SKM-1 treated with dmso at 0.1 percent for 144 hours (cell line): ENCODE measurements at regions not wholly inside any gene's neighbourhood (a gene's known extent, or its start where the extent isn't known, plus 50 kb on each side); places are given as distances from the start of the nearest gene placed in this dataset.
"Not testable (repeated sequence)": the region's sequence is repeated elsewhere in the genome, so short reads cannot be mapped to it uniquely, and the experiment has no call there.

Source experiments
- DNase-seq: peaks from one replicate; lab custom pipeline; 2025; ENCODE audit not compliant: unreplicated experiment; lab: John Stamatoyannopoulos, UW

DNA sequence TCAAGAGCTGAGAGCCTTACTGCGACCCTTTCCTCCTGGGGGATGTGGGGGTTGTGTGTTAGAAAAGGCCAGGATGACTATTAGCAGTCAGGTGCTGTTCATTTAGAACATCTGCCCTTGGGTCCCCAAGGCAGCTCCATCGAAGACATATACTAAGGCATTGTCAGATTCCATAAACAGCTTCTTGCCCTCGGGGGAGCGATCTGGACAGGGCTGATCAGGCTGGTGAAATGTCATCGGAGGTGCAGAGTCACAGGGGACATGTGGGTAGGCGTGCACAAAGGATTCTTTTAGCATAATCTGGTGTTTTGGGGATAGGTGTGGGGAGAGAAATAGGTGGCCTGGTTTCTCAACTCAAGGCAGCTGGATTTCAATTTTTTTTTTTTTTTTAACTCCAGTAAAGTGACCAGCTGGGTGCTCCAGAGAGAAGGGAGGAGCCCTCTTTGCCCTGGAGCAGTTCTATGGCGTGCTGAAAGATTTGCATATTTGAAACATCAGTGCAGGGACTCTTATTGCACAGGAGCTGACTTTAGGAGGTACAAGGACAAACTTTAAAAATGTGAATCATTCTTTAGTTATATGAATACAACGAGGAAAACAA, 160.1 kb downstream of the SUDS3 start:
- DNase-seq = no peak

DNA sequence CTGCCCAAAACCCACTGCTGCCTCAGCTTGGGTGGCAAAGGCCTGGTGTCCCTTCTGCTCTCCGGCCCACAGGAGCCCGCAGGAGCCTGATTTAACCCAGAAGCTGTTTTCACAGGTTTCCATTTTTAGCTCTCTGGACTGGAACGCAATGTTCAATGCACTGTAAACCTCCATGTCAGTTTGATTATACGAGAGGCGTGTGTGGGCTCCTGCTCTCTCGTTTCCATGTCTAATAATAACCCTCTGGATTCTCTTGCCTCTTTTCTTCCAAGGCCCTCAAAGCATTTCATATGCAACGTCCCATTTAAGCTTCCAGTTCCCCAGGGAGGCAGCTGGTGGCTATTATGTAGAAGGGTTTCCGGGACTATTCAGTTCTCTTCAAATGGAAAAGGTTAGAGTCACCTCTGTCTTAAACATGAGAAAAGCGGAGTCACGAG, 161.1 kb downstream of the SUDS3 start:
- no peak for DNase-seq

DNA sequence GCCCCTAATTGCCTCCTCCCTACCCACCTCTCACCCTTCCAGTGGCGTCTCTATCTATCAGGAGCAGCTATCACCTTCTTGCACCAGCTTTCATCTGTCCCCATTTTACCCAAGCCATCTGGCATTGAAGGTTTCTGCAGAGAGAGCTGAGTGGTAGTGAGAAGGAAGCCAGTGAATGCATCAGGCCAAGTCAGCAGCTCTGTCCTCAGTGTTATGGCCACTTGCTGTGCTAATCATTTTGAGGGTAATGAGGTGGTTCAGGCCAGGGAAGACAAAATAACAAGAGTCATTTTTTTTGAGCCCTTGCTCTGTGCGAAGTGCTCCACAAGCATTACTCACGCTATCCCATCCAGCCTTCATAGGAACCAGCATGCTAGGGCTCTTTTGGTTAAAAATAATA, 164.7 kb downstream of the SUDS3 start:
- no peak for DNase-seq

DNA sequence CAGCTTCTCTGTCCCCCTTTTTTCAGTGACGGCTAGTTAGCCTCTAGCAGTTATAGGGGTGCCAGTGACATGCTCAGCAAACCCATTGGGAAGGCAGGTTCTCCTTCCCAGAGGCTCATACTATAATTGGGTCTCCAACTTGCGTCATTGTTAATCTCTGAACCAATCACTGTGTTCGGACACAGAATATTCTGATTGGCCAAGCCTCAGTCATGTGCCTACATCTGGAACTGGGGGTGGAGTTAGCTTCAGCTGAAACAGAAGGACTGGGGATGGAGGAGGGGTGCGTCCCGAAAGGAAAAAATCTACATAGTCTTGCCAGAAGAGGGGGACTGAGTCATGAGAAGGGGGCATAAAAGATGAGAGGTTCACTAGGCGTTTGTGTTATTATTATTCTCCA, 165.6 kb downstream of the SUDS3 start:
- DNase-seq = no peak

DNA sequence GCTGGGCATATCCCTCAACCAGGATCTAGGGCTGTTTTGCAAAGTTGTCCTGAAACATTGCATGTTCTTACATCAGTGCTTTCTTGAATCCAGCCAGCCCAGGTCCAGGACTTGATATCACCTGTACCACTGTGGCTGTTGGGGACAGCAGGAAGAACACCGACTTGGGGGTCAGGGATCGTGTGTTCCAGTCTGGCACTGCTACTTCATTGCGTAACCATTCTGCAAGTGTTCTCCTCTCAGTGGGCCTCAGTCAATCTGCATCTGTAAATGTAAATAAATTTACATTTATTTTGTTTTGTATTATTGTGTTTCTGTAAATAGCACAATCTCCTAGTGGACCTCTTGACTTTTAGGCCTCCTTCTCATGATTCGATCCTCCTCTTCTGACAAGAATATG, 167.3 kb downstream of the SUDS3 start:
- DNase-seq = no peak

DNA sequence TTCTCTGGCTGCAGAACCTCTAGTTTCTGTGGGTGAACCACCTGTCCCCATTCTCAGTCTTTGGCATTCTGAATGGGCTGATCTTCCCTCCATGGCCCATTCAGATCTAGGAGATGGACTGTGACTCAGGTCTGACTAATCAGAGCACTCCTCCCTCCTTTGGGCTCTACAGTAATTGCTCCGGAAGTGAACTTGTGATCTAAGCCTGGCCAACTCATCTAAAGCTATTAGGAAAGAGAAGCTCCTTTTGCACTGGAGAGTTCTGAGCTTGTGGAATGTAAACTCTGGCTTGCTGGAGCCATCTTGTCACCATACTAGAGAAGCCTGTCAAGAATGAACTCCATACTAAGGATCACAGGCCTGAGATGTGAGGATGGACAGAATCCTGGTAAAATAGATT, 168.2 kb downstream of the SUDS3 start:
- no peak for DNase-seq

DNA sequence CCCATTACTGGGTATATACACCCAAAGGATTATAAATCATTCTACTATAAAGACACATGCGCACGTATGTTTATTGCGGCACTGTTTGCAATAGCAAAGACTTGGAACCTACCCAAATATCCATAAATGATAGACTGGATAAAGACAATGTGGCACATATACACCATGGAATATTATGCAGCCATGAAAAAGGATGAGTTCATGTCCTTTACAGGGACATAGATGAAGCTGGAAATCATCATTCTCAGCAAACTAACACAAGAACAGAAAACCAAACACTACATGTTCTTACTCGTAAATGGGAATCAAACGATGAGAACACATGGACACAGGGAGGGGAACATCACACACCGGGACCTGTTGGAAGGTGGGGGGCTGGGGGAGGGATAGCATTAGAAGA, 171.3 kb downstream of the SUDS3 start:
- DNase-seq = not testable (repeated sequence)

DNA sequence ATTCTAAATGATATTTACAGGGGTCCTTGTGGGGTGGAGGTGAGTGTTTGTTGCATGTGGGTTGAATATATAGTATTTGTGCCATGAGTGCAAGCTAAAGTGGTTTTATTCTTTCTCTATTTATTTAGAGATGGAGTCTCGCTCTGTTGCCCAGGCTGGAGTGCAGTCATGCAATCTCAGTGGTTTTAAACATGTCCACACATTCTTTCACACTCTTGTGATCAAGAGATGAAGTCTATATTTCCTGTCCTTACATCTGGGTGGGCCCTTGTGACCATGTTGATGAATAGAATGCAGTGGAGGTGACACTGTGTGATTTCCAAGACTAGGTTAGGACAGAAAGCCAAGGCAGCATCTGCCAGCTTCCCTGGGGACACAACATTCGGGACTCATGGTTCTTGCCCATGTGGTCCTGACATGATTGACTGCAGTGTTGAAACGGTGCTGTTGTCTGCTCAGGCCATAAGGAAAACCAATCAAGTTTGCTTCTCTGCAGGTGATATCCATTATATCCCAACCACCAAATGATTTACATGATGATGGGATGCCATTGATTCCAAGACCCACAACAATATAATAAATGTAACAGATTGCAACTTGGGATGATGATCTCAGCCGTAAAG, 172.6 kb downstream of the SUDS3 start:
- DNase-seq = no peak

DNA sequence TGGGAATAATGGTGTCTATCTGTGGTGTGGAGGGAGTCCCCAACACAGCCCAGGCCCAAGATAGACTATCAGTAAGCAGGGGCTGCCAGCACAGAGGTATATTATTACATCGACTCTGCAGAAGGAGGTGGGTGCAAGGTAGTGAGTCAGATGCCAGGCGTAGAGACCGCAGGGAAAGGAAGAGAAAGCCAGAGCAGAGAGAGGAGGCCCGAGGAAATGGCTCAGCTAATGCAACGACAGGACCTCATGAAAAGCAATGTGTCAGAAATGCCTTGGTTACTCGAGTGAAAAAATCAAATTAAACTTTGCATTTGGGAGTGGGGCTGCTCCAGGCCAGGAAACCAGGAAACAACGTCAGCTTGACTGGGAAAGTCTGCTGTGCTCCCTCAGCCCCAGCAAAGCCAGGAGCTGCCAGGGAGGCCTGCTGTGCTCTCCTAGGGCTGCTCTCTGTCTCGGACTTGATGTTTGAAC, 173.2 kb downstream of the SUDS3 start:
- DNase-seq = no peak

DNA sequence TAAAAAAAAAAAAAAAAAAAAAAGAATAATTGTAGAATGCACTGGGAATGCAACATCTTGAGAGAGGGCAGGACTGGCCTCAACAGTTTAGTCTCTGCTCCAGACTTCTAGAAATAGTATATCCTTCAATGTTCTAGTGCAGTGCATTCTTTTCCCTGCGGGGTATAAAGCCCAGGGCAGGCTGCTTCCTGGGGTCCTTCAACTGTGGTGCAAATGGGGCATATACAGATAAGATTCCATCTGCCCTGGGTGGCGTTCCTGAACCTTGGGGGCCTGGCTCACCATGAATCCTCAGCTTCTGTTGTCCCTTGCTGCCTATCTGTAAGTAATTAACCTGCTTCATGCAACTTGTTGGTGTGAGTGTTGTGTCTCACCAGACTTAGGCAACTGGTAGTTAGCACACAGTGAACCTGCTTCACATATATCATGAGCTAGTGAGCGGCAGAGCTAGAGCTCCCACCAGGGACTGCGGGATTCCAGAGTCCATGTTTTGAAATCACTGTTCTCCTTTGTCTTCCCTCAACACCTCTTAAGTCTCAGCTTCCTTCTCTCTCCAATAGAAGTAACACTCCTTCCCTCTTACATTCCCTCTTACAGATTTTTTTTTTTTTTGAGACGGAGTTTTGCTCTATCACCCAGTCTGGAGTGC, 177.6 kb downstream of the SUDS3 start:
- no peak for DNase-seq

DNA sequence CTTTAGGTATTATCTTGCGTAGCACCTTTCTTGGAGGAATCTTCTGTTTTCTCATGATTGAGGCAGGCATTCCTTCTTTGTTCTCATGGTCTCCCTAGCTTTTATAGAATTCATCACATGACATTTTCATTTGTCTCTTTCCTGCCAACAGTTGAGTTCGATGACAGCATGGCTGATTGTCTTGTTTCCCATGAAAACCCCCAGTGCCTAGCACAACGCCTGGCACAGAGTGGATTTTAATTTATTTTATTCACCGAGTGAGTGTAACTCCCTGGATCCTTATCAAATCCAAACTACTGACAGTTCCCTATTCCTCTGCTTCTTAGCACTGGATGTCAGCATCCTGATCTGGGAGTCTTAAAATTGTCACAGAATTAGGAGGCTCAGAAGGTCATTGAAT, 182.6 kb downstream of the SUDS3 start:
- no peak for DNase-seq

DNA sequence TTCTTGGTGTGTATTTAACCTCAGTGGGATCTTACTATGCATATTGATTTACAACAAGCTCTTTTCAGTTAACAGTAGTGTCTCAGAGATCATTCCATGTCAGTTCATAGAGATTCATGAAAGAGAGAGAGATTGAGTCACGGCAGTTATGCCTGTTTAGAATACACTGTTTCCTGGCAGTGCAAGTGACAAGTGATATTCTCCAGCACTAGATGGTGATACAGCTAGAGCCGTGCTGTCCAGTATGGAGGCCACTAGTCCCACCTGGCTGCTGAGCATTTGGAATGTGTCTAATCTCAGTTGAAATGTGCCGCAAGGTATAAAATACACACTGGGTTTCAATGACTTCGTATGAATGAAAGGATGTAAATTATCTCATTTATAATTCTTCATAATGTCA, 184.4 kb downstream of the SUDS3 start:
- no peak for DNase-seq

DNA sequence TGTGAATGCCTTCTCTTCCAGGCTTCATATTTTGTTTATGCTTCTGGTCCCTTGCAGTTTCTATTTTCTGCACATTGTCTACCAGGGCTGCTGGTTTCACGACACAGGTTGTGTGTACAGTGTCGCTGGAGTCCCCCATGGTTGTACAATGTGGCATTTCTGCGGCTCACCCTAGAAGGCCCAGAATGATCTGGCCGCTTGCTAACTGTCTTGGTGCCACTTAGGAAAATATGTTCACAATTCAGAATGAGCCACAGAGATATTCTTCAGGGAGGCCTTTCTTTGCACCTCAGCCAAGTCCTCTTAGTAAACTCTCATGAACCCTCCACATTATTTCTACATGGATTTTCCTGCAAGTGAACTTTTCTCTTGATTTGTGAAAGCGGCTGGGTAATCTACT, 195.4 kb downstream of the SUDS3 start:
- no peak for DNase-seq

DNA sequence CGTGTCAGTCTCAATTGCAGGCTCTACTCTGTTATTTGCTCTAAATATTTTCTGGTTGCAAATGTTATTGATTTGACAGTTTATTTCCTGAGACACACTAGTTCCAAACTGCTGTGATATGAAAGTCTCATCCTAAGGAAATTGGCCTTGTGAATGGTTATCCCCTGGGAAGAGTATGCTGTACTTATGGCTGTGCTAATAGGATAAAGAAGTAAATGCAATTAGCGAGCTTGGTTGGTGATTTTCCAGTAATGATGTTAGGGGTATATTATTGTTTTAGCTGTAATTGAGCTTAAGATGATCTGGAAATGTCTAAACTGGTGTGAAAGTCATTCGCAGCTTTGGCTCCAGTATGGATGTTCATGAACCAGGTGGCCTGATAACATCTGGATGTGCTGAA, 197.9 kb downstream of the SUDS3 start:
- DNase-seq = no peak

DNA sequence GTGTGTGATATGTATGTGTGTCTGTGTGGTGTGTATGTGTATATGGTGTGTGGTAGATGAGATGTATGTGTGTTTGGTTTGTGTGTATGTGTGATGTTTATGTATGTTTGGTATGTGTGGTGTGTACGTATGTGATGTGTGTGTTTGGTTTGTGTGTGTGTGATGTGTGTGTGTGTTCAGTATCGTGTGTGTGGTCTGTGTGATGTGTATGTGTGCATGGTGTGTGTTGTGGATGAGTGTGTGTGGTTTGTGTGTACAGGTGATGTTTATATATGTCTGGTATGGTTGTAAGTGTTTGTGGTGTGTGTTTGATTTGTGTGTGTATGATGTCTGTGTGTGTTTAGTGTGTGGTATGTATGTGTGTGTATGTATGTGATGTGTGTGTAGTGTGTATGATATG, 199.4 kb downstream of the SUDS3 start:
- DNase-seq = no peak

DNA sequence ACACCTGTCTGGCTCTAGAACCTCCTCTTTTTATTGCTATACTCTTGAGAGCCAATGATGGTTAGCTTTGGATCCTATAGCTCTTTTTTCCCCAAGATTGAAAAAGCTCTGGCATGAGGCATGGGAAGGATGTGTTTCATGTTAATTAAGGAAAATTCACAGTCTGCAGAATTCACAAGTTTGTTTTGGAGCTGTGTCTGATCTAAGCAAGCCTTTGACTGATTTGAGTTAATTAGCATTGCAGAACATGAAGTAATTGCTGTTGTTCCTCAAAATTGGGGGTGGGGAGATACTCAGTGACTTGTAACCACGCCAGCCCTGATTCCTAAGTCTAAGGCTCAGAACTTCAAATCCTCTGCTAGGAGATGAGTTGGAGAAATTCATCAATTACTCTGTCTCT, 205.0 kb downstream of the SUDS3 start:
- no peak for DNase-seq

DNA sequence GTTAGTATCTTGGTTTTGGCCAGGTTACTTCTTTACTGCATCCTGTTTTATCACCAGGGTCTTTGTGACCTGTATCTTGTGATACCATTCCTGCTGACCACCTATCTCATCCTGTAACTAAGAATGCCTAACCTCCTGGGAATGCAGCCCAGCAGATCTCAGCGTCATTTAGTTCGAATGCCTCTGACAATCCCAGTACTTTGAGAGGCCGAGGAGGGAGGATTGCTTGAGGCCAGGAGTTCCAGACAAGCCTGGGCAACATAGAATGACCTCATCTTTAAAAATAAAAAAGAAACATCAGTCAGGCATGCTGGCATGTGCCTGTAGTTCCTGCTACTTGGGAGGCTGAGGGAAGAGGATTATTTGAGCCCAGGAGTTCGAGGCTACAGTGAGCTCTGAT, 206.5 kb downstream of the SUDS3 start:
- no peak for DNase-seq

DNA sequence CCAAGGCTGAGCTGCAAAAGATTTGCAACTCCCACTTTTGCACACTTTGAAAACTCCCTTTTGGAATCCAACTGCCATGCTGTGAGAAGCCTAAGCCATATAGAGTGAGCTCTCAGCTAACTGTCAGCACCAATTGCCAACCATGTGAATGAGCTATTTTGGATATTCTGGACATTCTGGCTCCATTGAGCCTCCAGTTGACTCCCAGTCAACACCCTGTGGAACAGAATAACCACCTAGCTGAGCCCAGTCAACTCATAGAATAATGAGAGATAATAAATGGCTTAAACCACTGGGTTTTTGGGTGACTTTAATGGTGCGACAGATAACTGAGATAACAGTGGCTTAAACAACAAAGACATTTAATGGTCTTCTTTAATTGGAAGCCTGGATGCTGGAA, 210.1 kb downstream of the SUDS3 start:
- DNase-seq = no peak

DNA sequence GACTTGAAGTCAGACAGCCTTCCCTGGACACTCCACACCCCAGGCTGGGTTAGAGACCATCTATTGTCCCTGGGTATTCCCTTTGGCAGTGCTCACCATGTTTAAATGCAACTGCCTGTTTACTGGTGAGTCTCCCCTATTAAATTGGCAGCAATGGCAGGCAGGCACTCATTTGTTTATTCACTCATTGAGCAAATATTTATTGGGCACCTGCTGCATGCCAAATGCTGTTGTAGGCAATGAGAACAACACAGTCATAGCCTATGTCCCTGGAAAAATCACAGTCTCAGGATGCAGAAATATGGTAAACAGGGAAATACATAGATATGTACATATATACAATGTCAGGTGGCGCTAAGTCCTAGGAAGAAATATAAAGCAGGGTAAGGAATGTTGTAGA, 212.8 kb downstream of the SUDS3 start:
- no peak for DNase-seq

DNA sequence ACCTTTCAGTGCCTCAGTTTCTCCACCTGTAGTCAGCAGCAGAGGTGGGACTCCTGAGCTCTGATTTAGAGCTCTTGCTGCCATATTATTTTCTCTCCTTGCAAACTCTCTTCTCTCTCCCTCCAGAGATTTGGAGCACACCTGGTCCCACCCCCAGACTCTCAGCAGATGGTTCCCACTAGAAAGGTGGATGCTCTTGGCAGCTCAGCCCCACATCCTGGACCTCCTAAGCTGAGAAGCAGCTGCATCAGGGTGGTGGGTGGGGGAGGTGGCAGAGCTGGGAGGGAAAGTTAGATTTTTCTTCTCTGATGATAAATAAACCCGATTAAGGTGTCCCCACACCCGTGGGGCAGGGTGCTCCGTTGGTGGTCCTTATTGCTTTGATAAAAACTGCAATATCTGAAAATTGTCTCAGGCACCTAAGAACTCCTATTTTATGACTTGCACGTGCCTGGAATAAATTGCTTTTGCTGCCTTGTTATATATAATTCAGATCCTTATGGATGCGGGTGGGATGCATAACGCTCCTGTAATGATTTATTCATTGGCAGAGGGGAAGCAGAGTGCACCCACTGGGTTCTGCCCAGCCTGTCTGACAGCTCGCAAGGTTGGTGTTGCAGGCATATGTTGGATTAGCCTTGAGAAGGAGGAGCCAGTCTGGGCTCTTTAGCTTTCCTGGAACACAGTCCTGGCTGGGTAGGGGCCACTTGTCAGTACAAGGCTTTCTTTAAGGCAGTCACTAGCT, 214.2 kb downstream of the SUDS3 start:
- no peak for DNase-seq

DNA sequence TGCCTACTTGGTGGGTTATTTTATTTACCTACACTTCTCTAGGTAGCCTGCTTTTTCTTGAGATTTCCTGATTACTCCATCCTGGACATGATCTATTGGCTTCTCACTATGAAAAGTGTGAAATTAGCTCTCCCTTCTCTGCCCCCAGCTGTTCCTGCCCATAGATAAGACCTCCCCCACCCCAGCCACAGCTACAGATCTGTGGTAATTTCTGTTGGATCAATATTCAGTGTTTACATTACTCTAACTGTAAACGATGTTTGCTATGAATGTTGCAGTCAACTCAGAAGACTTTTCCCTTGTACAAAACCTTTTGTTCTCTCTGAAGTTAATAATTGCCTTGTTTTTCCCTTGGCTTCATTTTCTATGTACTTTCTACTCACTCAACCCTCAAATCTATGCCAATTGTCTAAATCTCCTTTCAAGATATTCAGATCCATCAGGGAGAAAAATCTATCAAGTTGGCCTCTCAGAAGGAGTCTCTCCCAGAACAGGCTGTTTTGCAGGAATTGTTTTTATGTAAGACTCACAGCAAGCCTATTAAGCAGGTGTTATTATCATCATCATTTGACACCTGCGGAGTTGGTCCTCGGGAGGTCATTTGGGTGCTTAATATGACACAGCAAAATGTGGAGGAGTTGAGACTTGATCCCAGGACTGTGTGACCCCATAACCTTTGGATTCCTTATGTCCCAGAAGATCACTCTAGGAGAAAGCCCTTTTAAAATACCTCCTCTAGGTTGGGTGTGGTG, 227.4 kb downstream of the SUDS3 start:
- no peak for DNase-seq
